HCT116 (cell line): ENCODE measurements at regions not wholly inside any gene's neighbourhood (a gene's known extent, or its start where the extent isn't known, plus 50 kb on each side); places are given as distances from the start of the nearest gene placed in this dataset.

ENCODE experiments used
- ATAC-seq: fragments of 200-7000 bp; cut with Tn5 transposase; 2 replicates; pipeline ENCODE4 v1.9.1; 2020; ENCODE audit warnings: mild to moderate bottlenecking, moderate library complexity
- BruUV-seq: library from RNA; stranded (reverse); fragments of 400-500 nt; replicated peaks from 2 replicates; lab custom pipeline; 2021; lab: Mats Ljungman, UMichigan
- CTCF ChIA-PET: fragments of 300-600 bp; sonication (Branson Sonifier 250); formaldehyde crosslinking; loops from one replicate; lab custom pipeline; 2021; ENCODE audit warnings: antibody characterized with exemption; lab: Charles Lee
- POLR2A ChIA-PET: fragments of 300-600, 350-600 bp; sonication (Branson Sonifier 250); formaldehyde crosslinking; loops from one replicate; lab custom pipeline; 2021; ENCODE audit warnings: antibody characterized with exemption; lab: Charles Lee
- RAD21 ChIA-PET, 2 experiments: fragments of 300-600 bp; sonication (Branson Sonifier 250); formaldehyde crosslinking; loops; one replicate each; lab custom pipeline; 2023; ENCODE audit warnings: low total read pairs in 2 of 2; ENCODE audit not compliant: uncharacterized antibody in 2 of 2, unreplicated experiment in 2 of 2, low non-redundant PET in 1 of 2; lab: Charles Lee
- DNase-seq: peaks from one replicate; pipeline ENCODE4 v3.0.0-alpha.2; 2010; ENCODE audit warnings: low read depth, low spot score
- H2AFZ ChIP-seq: fragments of 200-600 bp; shearing (Covaris generic), sonication (generic); 2 replicates; pipeline ENCODE4 v1.6.1; 2017; ENCODE audit warnings: low read depth, mixed run types, mixed read lengths, antibody characterized with exemption, low read length; ENCODE audit not compliant: poor library complexity, severe bottlenecking
- H3K27ac ChIP-seq: 2 replicates; pipeline ENCODE4 v1.5.1; 2012; ENCODE audit warnings: low read depth, low read length
- H3K27me3 ChIP-seq: fragments of 200-600 bp; sonication (generic); 2 replicates; pipeline ENCODE4 v1.6.1; 2016; ENCODE audit warnings: mixed run types, low read length, mixed read lengths; ENCODE audit not compliant: insufficient read depth
- H3K36me3 ChIP-seq, 2 experiments: fragments of 200-500 bp in 1 of 2; fragments of 200-600 bp in 1 of 2; sonication (Bioruptor generic) in 1 of 2; sonication (generic) in 1 of 2; 2 replicates each; pipeline versions ENCODE4 v1.5.1 to v1.6.1; 2014 to 2016; ENCODE audit warnings: low read length in 2 of 2, inconsistent platforms in 1 of 2, mixed read lengths in 1 of 2, mixed run types in 1 of 2; ENCODE audit not compliant: insufficient read depth in 2 of 2, control insufficient read depth in 1 of 2
- H3K4me1 ChIP-seq, 2 experiments: fragments of 200-600 bp in 1 of 2; sonication (generic) in 1 of 2; 2 replicates each; pipeline versions ENCODE4 v1.5.1 to v1.6.1; 2012 to 2017; ENCODE audit warnings: low read length in 2 of 2, inconsistent platforms in 1 of 2, mild to moderate bottlenecking in 1 of 2, mixed read lengths in 1 of 2, mixed run types in 1 of 2, moderate library complexity in 1 of 2; ENCODE audit not compliant: insufficient read depth in 2 of 2, control insufficient read depth in 1 of 2
- H3K4me2 ChIP-seq: fragments of 200-600 bp; sonication (generic); 2 replicates; pipeline ENCODE4 v1.6.1; 2017; ENCODE audit warnings: mixed run types, low read length, mixed read lengths
- H3K4me3 ChIP-seq, 2 experiments: fragments of 200-600 bp in 1 of 2; sonication (generic) in 1 of 2; replicated peaks in 1 of 2; 2 replicates each; pipeline ENCODE4 v1.5.1; 2011 to 2016; ENCODE audit warnings: low read length in 2 of 2, control low read depth in 1 of 2, low read depth in 1 of 2, mild to moderate bottlenecking in 1 of 2, mixed read lengths in 1 of 2, mixed run types in 1 of 2
- H3K79me2 ChIP-seq: fragments of 200-600 bp; sonication (generic); 2 replicates; pipeline ENCODE4 v1.6.1; 2017; ENCODE audit warnings: mild to moderate bottlenecking, mixed run types, low read length, moderate library complexity, mixed read lengths; ENCODE audit not compliant: insufficient read depth
- H3K9ac ChIP-seq: fragments of 200-600 bp; sonication (generic); 2 replicates; pipeline ENCODE4 v1.6.1; 2016; ENCODE audit warnings: low read length, mixed read lengths
- H3K9me2 ChIP-seq: fragments of 200-600 bp; sonication (generic), shearing (Covaris generic); 2 replicates; pipeline ENCODE4 v1.6.1; 2017; ENCODE audit warnings: mixed run types, mild to moderate bottlenecking, moderate library complexity; ENCODE audit not compliant: insufficient read depth
- H3K9me3 ChIP-seq, 2 experiments: fragments of 200-500 bp in 1 of 2; fragments of 200-600 bp in 1 of 2; sonication (Bioruptor generic) in 1 of 2; sonication (generic) in 1 of 2; 2 replicates each; pipeline ENCODE4 v1.6.1; 2014 to 2017; ENCODE audit warnings: low read length in 2 of 2, mixed read lengths in 2 of 2, inconsistent platforms in 1 of 2, low read depth in 1 of 2, mild to moderate bottlenecking in 1 of 2, mixed run types in 1 of 2, moderate library complexity in 1 of 2; ENCODE audit not compliant: control insufficient read depth in 1 of 2, insufficient read depth in 1 of 2
- H4K20me1 ChIP-seq: fragments of 200-600 bp; sonication (generic), shearing (Covaris generic); 2 replicates; pipeline ENCODE4 v1.6.1; 2017; ENCODE audit warnings: mixed run types, mild to moderate bottlenecking, moderate library complexity; ENCODE audit not compliant: insufficient read depth
- FOSL1 ChIP-seq: IDR thresholded peaks from 2 replicates; pipeline ENCODE4 v1.6.1; 2012; ENCODE audit warnings: low read depth
- POLR2AphosphoS5 ChIP-seq: IDR thresholded peaks from 2 replicates; pipeline ENCODE4 v1.6.1; 2011; ENCODE audit warnings: mild to moderate bottlenecking, low read depth, low read length, moderate library complexity
- RAD21 ChIP-seq: IDR thresholded peaks from 2 replicates; pipeline ENCODE4 v1.6.1; 2012; ENCODE audit warnings: low read depth, mild to moderate bottlenecking
- ZBTB33 ChIP-seq: IDR thresholded peaks from 2 replicates; pipeline ENCODE4 v1.6.1; 2011; ENCODE audit warnings: mild to moderate bottlenecking, low read length, moderate library complexity; ENCODE audit not compliant: insufficient replicate concordance; ENCODE audit errors: extremely low read depth
- intact Hi-C: fragments of 100-400 bp; cut with micrococcal nuclease; formaldehyde crosslinking; loops from 2 replicates; pipeline ENCODE4 v1.10.0; 2022

- TF ChIP-seq FOSL1 = no peak
- no peak for TF ChIP-seq RAD21
These were observed 511.4 kb upstream of the DIPK2B start (continued) for GRCh38 chrX:45712067-45712466.

- ATAC-seq (no peak), DNase-seq (no peak)
- ChIA-PET CTCF (interaction anchor here (0.8 to 1.6 kb wide), 4 partner anchors 10 to 665 kb away, joined by 3 to 7 read pairs (median 6); no protein-coding TSS in a partner anchor), RAD21 (interaction anchor here in 1 of 2 experiments (1.1 kb wide), 1 partner anchor 194 kb away, joined by 3 read pairs; no protein-coding TSS in a partner anchor)
- H3K36me3 ChIP-seq = peaks cover 0 to 18% of the 10 kb centered on the region in 2 experiments; a peak in 1 of 4 replicates
- H2AFZ ChIP-seq = no peak overlapping the region
- H3K9ac ChIP-seq = peak overlapping the region; percentile 71
- TF ChIP-seq ZBTB33 = no peak
- TF ChIP-seq POLR2AphosphoS5 = no peak
- TF ChIP-seq, all 23 proteins: peak for 0
- Histone ChIP-seq H4K20me1 (no peaks in the 10 kb centered on the region), H3K4me1 (peaks cover 54 to 76% of the 10 kb centered on the region in 2 experiments), H3K9me3 (no peaks in the 10 kb centered on the region), H3K79me2 (peaks cover 24% of the 10 kb centered on the region), H3K27ac (peak overlapping the region; percentile 99), H3K9me2 (no peaks in the 10 kb centered on the region), H3K4me2 (peak overlapping the region; percentile 56), H3K4me3 (no peak overlapping the region), H3K27me3 (no peaks in the 10 kb centered on the region)
- TSS peak; percentile 65 for BruUV-seq
- intact Hi-C loops = loop anchor here (2.0 to 5.0 kb wide), 3 partner anchors 32 to 616 kb away; no protein-coding TSS in a partner anchor
- POLR2A ChIA-PET = interaction anchor here (0.6 to 2.9 kb wide), 7 partner anchors 10 to 195 kb away, joined by 3 to 15 read pairs (median 8); no protein-coding TSS in a partner anchor
These were observed 510.6 kb upstream of the DIPK2B start for GRCh38 chrX:45711231-45711630.
